ENCODE measurements at regions not wholly inside any gene's neighbourhood (a gene's known extent, or its start where the extent isn't known, plus 50 kb on each side); places are given as distances from the start of the nearest gene placed in this dataset.

DNA sequence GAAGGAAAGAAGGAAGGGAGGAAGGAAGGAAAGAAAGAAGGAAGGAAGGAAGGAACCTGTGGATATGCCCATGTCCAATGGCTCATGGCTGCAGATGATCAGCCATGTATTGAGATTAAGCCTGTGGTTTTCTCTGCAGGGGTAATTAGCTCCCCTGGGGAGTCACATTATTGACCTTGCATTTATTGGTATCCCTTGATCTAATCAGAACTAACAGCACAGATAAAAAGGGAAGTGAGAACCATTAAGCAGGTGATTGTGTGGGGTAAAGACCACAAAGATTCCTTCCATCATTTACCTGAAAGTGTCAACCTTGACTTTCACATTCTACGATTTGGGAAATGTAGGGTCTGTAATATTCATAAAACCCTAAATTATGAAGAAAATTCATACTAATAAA lies 390.7 kb downstream of the BRINP2 start:
- TF ChIP-seq, protein P1, sequence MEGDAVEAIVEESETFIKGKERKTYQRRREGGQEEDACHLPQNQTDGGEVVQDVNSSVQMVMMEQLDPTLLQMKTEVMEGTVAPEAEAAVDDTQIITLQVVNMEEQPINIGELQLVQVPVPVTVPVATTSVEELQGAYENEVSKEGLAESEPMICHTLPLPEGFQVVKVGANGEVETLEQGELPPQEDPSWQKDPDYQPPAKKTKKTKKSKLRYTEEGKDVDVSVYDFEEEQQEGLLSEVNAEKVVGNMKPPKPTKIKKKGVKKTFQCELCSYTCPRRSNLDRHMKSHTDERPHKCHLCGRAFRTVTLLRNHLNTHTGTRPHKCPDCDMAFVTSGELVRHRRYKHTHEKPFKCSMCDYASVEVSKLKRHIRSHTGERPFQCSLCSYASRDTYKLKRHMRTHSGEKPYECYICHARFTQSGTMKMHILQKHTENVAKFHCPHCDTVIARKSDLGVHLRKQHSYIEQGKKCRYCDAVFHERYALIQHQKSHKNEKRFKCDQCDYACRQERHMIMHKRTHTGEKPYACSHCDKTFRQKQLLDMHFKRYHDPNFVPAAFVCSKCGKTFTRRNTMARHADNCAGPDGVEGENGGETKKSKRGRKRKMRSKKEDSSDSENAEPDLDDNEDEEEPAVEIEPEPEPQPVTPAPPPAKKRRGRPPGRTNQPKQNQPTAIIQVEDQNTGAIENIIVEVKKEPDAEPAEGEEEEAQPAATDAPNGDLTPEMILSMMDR (IDR thresholded peaks at IDR 0.05; ENCODE audit: insufficient read depth, low read length, missing control alignments) = no peak
- no peak for DNase-seq (ENCODE audit: low read depth, low spot score)
- ChIA-PET POLR2A (no interaction called here), CTCF (no interaction called here)
- no peak overlapping the region for H3K4me3 ChIP-seq (ENCODE audit: low read depth, low read length)

GRCh38 chr1:177558372-177558771 lies 387.6 kb downstream of the BRINP2 start:
- TF ChIP-seq, protein P1 (IDR thresholded peaks at IDR 0.05; ENCODE audit: insufficient read depth, low read length, missing control alignments) = no peak
- CTCF ChIA-PET = no interaction called here
- POLR2A ChIA-PET = no interaction called here
- DNase-seq (ENCODE audit: low read depth, low spot score) = no peak
- no peak overlapping the region for H3K4me3 ChIP-seq (ENCODE audit: low read depth, low read length)

DNA sequence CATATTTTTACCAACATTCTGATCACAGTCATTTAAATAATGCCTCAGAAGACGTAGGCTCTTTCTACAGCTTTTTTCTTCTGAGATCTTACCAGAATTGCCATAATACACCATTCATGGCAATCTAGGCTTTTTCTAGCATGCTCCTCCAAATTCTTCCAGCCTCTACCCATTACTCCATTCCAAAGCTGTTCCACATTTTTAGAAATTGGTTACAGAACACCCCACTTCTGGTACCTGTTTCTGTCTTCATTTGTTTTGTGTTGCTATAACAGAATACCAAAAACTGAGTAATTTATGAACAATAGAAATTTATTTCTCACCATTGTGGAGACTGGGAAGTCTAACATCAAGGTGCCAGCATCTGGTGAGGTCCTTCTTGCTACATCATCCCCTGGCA lies 385.4 kb downstream of the BRINP2 start:
- TF ChIP-seq, protein P1 (IDR thresholded peaks at IDR 0.05; ENCODE audit: insufficient read depth, low read length, missing control alignments) = no peak
- H3K4me3 ChIP-seq (ENCODE audit: low read depth, low read length) = no peak overlapping the region
- POLR2A ChIA-PET = no interaction called here
- DNase-seq (ENCODE audit: low read depth, low spot score) = no peak
- CTCF ChIA-PET = no interaction called here

DNA sequence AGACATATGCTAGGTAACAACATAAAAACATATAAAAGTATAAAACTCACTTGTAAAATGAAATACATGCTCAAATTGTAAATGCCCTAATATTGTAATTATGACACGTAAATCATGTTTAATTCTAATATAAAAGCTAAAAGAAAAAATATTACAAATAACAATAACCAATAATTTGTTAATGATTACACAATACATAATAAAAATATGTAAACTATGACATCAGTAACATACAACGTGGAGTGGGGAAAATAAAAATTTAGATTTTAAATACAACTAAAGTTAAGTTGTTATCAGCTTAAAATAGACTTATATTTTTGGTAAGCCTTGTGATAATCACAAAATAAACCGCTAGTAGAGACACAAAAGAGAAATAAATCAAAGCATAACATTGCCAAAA lies 376.4 kb downstream of the BRINP2 start:
- CTCF ChIA-PET = no interaction called here
- TF ChIP-seq, protein P1 (IDR thresholded peaks at IDR 0.05; ENCODE audit: insufficient read depth, low read length, missing control alignments) = no peak

DNA sequence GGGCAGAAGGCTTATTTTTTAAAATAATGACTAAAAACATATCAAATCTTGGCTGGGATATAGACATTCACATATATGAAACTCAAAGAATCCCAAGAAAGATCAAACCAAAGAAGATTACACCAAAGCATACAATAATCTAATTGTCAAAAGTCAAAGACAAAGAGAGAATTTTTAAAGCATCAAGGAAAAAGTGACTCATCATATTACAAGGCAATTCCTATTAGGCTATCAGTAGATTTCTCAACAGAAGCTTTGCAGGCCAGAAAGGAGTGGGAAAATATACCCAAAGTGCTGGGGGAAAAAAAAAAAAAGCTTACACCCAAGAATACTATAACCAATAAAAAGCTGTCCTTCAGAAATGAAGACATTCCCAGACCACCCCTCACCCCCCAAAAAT lies 375.6 kb downstream of the BRINP2 start:
- POLR2A ChIA-PET = no interaction called here
- TF ChIP-seq, protein P1 (IDR thresholded peaks at IDR 0.05; ENCODE audit: insufficient read depth, low read length, missing control alignments) = no peak
- CTCF ChIA-PET = no interaction called here
- DNase-seq (ENCODE audit: low read depth, low spot score) = no peak
- H3K4me3 ChIP-seq (ENCODE audit: low read depth, low read length) = no peak overlapping the region

More for the DNA sequence above, 376.4 kb downstream of the BRINP2 start:
- no peak for DNase-seq (ENCODE audit: low read depth, low spot score)
- H3K4me3 ChIP-seq (ENCODE audit: low read depth, low read length) = no peak overlapping the region
- POLR2A ChIA-PET = no interaction called here

GRCh38 chr1:177526201-177526600 lies 355.4 kb downstream of the BRINP2 start:
- CTCF ChIA-PET = no interaction called here
- DNase-seq (ENCODE audit: low read depth, low spot score) = no peak
- no peak overlapping the region for H3K4me3 ChIP-seq (ENCODE audit: low read depth, low read length)
- TF ChIP-seq, protein P1 (IDR thresholded peaks at IDR 0.05; ENCODE audit: insufficient read depth, low read length, missing control alignments) = no peak
- POLR2A ChIA-PET = no interaction called here
